ENCODE measurements at regions not wholly inside any gene's neighbourhood (a gene's known extent, or its start where the extent isn't known, plus 50 kb on each side); places are given as distances from the start of the nearest gene placed in this dataset.

DNA sequence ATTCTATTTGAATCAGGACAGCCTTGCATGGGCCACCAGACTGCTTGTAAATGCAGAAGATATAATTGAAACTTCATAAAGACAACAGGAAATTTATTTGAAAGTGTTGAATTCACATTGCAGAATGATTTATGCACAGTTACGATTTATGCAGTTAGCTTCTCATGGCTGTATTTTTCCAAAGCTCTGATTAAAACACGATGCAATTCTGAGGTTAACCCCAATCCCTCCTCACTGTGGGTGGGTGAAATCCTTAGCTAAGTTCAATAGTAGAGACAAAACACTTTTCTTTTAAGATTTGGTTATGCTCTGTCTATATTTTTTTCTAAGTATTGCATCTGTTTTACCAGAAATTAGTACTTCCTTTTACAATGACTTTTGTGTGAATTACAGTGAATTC, 728.8 kb upstream of the IGFBP3 start:
- intact Hi-C loops (cut with micrococcal nuclease), result no loop called here

DNA sequence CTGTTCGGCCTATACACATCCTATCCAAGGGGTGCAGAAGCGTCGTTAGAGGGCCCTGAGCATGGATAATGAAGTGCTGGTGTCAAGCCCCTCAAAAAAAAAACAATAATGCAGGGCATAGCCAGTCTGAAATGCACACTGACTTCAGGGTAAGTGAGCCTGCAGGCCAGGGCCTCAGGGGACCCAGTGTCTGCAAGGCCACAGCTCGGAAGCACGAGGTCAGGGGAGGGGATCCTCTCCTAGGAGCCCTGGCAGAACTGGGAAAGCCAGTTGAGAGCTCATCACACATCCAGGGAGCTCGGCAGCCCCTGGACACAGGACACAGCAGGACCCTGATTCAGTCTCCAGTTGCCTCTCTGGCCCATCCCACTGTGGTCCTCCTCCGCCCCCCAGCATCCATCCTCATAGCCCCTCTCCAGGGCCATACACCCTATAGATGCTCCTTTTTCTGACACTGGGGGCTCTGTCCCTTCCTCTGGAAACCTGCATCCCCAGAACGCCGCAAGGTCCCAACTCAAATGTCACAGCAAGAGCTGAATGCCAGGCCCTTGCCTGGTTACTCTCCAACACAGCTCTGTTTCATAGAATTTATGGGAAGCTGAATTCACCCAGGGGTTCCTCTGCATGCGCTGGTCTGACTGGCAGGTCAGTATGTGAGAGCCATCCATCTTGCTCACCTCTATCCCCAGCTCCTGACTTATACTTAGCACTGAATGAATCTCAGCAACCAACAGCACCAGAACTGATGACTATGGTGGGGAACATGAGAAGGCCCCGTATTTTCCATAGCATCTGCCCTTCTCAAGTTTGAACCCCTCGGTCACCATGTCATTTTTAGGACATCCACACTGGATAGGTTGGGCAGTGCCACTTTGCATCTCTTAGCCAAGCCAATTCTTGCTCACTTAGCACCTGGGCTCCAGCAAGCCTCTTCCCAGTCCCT, 717.0 kb upstream of the IGFBP3 start:
- intact Hi-C loops (cut with micrococcal nuclease), result no loop called here

DNA sequence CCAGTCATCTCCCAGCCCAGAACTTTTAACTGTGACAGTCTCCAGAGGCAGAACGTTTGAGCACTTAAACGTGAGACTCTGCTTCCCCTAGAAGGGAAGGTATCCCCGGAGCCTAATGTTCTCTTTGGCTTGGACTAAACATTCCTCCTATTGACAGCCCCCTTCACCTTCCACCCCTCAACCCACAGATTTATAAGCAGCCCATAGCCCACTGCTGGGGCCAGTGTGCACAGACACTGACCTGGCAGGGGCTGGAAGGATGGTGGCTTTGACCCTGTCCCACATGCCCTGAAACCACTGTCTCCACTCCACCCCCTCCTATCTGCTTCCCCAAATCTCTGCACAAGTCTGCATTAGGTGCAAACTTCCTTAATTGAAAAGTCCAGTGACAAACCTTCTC, 715.0 kb upstream of the IGFBP3 start:
- intact Hi-C loops (cut with micrococcal nuclease), result no loop called here

DNA sequence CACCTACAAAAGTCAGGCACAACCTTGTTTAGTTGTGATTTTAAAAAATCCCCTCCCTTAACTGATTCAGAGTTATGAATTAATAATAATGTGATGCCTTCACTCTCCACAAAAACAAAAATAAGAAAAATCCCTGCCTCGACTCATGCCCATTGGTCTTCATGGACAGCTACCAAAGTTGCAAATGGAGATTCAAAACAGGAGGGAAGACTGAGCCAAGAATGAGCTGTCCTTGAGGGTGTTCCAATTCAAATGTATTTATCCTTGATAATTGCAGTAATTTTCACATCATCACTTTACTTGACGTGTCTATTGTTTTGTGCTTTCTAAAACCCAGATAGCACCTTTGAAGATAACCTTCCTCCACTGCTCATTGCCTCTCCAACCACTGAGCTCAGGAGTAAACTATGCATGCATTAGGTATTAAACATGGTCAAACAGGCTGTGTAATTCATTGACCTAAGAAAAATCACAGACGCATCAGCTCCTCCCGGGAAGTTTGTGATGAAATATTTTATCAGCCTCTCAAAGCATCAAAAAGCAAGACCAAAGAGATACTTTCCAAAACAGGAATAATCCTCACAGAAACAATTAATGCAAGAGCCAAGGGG, 712.7 kb upstream of the IGFBP3 start:
- intact Hi-C loops (cut with micrococcal nuclease), result no loop called here

DNA sequence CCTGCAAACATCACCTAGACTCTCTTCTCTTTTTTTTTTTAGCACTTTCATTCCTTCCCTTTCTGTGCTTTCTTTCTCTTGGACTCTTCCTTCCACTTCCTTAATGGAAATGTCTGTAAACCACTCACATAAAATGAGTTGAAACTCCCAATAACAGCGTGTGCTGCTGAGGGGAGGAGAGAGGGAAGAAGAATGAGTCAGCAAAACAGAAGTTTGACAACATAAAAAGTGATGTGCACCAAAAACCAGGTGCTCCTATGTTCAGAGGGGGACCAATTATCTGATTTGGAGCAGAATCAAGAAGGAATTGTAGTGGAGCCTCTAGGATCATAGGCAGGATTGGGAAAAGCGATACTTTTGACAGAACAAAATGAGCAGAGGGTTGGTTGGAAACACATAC, 712.1 kb upstream of the IGFBP3 start:
- intact Hi-C loops (cut with micrococcal nuclease), result no loop called here

DNA sequence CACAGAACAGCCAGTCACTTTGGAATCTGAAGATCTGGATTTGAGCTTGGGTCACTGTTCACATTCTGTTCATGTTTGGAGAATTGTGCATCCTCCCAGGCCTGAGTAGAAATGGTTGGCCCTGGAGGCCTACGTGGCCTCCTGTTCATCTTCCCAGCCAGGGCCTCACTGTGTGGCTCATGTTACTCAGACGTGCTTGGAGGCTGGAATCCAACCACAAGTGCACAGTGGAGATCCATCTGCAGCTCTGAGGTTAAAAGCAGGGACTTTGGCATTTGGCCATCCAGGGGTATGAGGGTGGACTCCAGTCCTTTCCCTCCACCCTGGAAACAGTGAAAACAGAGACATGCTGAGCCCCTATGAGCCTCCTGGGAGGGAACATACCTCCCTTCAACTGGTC, 709.0 kb upstream of the IGFBP3 start:
- intact Hi-C loops (cut with micrococcal nuclease), result no loop called here

DNA sequence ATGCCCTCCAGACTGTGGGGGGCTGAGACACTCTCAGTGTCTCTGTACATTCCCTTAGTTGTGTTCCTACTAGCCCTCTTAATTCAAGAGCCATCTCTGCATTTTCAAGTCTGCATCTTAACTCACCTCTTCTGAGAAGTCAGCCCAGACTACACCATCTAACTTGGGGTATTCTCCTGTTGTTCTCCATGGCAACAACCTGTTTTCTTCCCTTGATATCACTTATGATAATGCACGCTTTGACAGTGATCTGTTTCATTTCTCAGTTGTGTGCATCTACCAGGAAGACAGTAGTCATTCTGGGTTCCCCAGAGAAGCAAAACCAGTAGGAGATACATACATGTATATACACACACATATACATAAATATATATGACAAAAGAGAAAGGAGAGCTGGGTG, 707.3 kb upstream of the IGFBP3 start:
- intact Hi-C loops (cut with micrococcal nuclease), result no loop called here

DNA sequence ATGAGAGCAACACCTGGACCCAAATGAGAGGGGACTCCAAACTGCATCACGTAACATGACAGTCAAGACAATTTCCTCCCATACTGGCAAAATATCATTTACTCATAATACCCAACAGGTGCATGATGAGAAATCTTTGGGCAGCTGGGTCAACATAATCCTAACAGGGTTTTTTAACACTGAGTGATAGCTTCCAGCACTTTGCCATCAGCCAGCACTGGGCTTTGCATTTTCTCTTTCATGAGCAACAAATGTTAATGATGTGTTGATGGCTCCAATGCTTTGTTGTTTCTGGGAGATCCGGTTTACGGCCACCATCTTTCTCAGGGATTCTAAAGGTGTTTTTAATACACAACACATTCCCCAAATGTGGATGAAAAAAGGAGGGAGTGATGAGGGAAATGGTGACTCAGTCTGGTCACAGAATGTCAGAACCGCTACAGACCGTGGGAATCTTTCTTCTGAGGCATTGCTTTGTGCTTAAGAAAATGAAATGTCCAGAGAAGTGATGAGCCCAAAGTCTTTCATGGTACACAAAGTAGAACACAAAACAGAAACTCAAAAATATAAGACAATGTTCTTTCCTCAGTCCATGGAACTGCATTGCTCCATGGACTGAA, 705.7 kb upstream of the IGFBP3 start:
- intact Hi-C loops (cut with micrococcal nuclease), result no loop called here

DNA sequence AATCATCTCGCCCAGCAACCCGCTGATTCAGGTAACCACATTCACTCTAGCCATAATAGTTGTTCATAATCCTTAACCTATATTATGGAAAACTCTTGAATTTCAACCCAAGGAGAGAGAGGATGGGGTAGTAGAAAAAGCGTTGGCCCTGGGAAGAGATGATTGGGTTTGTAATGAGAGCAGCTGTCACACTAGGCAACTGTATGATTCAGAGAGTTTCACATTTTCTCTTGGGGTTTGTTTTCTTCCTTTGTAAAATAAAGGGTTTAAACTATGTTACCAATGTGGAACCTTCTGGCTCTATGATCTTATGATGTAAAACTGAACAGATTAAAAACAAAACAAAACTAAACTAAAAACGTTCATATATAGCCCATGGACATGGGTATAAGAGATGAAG, 705.2 kb upstream of the IGFBP3 start:
- intact Hi-C loops (cut with micrococcal nuclease), result no loop called here

DNA sequence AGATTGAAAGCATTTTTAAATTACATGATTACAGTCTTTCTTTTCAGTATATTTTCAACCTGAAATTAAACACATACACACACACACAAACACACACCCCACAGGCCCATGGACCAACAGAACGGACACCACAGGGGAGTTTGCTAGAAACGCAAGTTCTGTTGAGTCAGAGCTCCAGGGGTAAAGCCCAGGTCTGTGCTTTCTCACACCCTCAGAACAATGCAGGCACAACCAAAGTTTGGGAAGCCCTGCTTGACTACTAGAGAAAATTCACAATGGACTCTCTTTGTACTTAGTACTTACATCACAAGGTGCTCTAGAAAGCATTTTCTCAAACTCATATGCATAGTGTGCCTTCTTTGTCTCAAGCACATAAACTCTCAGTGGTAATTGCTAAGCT, 704.0 kb upstream of the IGFBP3 start:
- intact Hi-C loops (cut with micrococcal nuclease), result no loop called here

DNA sequence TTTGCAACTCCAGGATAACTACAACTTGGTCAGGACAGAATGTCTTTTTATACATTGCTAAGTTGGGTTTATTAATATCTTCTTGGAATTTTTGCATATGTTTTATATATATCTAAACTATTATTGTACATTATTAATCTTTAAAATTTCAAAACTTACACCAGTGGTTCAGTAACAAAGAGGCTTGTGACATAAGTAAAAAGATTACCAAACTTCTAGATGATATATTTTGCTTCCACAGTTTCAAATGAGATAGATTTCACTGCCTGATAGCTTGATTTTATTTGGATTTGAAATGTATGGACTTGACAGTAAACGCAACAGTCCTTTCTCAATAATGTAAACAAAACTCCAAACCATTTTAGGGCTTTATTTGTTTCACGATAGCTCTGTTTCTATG, 701.2 kb upstream of the IGFBP3 start:
- intact Hi-C loops (cut with micrococcal nuclease), result no loop called here

DNA sequence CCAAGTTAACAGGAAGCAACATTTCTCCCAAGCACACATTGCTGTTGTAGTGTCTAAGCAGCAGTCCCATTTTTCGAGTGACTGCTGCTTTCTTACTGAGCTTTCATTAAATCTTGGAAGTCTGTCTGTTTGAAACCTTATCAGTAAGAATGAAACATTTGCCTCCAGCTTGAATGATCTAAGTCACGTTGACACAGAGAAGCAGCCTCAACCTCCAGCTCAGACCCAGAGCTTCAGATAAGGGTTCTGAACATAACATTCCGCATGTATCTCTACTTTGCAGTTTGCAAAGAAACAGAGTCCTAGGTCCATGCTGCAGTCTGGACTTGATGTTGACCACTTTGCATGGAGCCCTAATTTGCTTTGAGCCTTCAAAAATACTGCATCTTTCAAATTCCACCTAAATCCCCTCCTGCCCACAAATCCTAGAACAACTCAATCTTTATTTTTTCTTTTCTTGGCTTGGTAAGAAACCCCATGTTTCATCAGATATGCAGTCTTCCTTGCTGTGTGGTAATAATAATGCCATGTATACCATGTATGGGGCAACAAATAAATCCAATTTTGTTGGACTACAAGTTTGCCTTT, 698.7 kb upstream of the IGFBP3 start:
- intact Hi-C loops (cut with micrococcal nuclease), result no loop called here

DNA sequence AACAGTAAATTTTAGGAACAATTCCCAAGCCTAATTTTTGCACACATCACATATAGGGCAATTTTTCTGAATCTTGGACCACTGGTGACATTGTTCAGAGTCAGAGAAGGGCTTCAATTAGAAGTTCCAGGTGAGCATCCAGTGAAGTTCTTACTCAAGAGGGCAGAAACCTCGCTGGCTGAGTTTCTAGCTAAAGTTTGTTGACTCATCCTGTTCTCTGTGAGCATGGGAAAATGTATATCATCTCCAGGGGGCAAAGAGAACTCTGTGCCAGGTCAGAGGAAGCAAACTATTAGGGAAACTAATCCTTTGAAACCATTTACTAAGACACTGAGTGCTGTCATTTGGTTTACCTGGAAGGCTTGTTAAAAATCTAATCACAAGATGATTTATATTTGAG, 695.6 kb upstream of the IGFBP3 start:
- intact Hi-C loops (cut with micrococcal nuclease), result no loop called here

DNA sequence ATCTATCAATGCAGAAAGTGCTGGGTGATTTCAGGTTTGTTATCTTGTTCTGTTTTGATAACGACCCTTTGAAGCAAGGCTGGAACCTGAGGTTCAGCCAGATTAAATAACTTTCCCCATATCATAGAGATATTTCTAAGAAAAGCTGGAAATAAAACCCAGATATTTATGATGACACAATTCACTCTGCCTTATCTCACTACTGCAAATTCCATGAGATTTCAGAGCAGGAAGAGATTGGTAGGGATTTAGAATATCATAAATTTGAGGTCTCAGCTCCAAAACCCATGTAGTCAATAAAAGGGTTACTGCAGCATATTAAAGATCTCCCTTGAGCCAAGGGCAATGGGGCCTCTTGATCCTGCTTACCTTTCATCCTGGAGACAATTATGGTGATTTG, 692.5 kb upstream of the IGFBP3 start:
- intact Hi-C loops (cut with micrococcal nuclease), result no loop called here

DNA sequence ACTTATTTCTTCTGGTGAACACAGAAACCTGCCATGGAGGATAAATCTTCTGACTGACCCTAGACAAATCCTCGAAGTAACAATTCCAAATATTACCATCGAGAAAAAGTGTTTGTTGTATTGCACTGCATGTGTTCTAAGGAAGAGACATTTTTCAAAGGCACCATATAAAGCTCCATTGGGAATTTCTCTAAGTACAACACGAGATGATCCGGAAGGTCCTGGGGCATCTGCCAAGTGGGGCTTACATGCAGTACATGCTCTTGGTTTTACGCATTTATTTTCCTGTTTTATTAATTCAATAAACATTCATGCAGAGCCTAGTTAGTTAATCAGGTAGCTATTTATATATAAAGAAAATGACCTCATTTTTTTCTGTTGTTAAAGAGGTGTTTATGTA, 692.0 kb upstream of the IGFBP3 start:
- intact Hi-C loops (cut with micrococcal nuclease), result no loop called here

DNA sequence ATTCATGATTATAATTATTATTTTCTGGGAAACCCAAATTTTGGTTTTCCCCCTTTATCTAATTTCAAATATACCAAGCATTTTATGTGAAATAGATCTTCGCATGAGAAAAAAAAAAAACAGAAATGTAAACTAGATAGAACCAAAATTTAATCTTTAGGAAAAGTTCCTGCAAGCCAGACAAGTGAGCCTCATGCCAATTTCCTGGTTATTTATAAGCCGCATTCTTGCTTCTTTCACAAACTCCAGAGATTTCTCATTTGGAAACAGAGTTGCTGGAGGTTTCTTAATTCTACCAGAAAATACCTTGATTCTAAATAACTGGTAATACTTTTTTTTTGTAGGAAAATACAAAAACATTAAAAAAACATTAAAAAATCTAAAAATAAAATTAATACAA, 690.4 kb upstream of the IGFBP3 start:
- intact Hi-C loops (cut with micrococcal nuclease), result no loop called here

DNA sequence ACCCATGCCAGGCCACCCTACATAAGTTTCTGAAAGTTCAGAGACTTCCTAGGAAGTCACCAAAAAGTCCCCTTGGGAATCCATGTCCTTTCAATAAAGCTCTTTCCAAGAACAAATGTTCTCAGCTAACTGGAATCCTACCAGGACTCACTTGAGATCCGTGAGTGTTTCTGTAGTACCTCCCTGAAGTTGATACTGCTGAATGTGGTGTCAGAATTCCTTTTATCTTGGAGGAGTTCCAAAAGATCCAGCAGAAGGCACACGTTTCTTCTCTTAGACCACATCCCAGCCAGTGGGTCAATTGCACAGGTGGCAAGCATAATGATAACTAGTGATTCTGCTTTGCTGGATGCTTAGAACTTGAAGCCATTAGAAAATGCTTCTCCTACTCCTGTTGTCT, 689.7 kb upstream of the IGFBP3 start:
- intact Hi-C loops (cut with micrococcal nuclease), result no loop called here

DNA sequence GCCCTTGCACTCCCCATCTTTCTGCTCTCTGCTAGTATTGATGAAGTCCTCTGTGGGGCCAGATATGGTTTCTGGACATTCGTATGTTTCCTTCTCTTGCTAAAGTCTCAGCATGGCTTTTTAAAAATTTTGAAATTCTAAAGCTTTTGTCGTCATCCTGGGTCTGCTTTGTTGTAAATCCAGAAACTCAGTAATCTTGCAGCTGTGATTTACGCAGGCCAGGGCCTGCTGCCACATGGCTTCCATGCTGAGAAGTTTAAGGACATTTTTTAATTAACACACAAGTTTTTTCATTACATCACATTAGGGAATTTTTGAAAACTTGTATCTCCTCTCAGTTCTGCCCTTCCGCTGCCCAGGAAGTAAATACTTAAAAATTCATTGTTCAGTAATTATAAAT, 686.1 kb upstream of the IGFBP3 start:
- intact Hi-C loops (cut with micrococcal nuclease), result no loop called here

DNA sequence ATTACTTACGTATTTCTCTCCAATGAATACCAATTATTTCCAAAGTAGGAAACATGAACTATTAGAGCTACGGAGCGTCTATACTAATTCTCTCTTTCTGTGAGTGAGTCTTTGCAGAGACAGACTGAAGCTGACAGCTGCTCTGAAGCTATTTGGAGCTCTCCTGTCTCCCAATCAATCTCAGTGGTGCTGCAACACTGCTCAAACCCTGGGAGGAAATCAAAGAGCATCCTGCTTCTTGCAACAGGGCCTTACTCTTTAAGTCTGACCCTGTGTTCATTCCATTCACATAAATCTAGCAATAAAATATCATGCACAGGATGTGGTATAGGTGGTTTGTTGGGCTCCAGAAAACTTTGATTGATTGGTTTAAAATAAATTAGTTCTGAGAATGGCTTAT, 685.7 kb upstream of the IGFBP3 start:
- intact Hi-C loops (cut with micrococcal nuclease), result no loop called here

DNA sequence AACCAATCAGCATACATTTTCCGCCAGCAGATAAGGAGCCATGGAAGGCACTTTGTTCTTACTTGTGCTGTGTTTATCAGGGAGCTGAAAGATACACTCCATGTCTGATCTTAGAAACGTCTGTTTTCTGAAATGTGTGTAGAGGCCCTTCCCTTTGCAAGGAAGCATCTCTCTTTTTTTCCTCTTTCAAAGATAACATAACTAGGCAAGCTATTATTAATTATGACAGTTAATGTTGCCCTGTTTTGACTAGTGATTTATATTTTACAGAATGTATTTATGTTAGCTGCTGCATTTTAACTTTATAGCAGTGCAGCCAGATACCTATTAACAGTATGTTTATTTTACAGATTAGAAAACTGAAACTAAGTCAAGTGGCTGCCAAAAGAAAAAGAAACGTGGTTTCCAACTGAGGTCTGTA, 683.2 kb upstream of the IGFBP3 start:
- intact Hi-C loops (cut with micrococcal nuclease), result no loop called here

DNA sequence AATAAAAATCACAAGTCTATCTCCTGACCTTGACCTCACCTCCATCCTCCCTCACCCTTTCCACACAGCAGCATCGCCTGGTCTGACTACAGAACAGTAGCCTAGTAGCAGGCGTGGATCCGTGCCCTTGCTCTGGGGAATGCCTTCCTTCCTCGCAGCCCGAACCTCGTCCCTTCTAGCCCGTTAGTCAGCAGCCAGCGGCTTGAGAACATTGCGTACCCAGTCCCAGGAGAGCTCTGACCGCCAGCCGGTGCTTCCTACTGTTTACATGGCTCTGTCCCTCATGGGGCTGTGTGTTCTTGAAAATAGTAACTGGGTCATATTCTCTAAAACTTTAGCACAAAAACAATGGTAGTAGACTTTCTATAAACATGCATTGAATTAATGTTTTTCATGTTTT, 682.7 kb upstream of the IGFBP3 start:
- intact Hi-C loops (cut with micrococcal nuclease), result no loop called here

DNA sequence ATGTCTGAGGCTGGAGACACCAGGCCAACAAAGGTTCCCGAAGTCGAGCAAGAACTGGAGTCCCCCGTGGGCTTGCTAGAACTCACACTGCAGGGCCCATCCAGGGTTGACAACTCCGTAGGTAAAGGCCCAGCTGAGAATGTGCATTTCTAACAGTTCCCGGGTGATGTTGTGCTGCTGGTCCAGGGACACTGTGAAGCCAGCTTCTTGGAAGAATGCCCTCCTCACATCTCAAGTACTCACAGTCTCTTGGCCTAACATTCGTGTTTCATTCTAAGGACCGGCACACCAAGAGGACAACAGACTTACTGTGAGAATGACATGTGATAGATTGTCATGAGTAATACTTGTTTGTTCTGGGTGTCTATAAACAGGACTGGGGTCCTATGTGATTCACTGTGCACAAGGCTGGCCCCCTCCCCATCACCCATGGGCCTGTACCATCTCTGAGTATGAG, 682.3 kb upstream of the IGFBP3 start:
- intact Hi-C loops (cut with micrococcal nuclease), result no loop called here

All from T-helper 2 cell treated with Interferon-gamma antibody and Interleukin-4, amounts not matched to agents 100 ng/mL and 5 ng/mL, for 36 hours (primary cell).